Stimulated activated CD4-positive, alpha-beta T cell treated with anti-CD3 and anti-CD28 coated beads, Interleukin-4, amount 100 ng/mL, for 48 hours (primary cell): ENCODE measurements at regions not wholly inside any gene's neighbourhood (a gene's known extent, or its start where the extent isn't known, plus 50 kb on each side); places are given as distances from the start of the nearest gene placed in this dataset.
"Not testable (repeated sequence)": the region's sequence is repeated elsewhere in the genome, so short reads cannot be mapped to it uniquely, and the experiment has no call there.

ENCODE experiments used
- DNase-seq, 2 donors: peaks; one replicate each; pipeline ENCODE4 v3.0.0-alpha.2; 2020; ENCODE audit warnings: low read depth in 2 of 2

DNA sequence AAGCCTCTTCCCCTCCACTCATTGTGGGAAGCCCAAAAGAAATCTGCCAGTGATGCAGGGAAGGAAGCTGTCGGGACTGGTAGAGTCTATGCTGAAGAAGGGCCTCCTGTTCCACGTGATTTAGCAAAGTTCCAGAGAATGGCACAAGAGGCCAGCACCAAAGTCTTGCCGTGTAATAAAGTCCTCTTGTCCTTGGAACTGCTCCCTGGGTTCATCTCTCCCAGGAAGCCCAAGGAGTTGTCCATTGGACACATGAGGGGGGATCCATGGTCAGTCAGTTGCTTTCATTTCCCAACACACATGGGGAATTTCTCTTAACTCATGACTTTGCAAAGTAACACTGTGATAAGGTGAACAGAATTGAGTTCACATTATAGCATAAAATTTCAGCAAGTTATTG is 116.1 kb upstream of the RAB4A start:
- DNase-seq, result no peak

DNA sequence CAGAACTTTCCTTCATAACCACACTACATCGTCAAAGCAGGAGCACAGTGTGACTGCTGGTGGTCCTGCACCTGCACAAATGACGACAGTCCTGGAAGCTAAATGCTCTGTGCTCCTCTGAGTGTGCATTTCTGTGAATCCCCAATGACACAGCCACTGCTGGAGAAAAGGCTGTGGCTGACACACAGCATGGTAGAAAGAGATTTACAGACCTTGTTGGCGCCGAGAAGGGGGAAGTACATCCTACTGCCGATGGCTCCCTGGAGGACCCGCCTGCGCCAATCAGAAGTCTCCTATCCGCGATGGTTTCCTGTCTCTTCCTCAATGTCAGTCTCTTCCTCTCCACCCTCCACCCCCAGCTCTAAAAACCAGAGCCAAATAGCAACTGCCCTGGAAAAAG is 115.4 kb upstream of the RAB4A start:
- peak in 1 of 2 donors; percentile 10 for DNase-seq

GRCh38 chr1:229156872-229157271 is 114.0 kb upstream of the RAB4A start:
- DNase-seq, result no peak

GRCh38 chr1:229157480-229157879 is 113.4 kb upstream of the RAB4A start:
- no peak for DNase-seq

- no peak for DNase-seq
These were observed 112.5 kb upstream of the RAB4A start for GRCh38 chr1:229158341-229158921.

DNA sequence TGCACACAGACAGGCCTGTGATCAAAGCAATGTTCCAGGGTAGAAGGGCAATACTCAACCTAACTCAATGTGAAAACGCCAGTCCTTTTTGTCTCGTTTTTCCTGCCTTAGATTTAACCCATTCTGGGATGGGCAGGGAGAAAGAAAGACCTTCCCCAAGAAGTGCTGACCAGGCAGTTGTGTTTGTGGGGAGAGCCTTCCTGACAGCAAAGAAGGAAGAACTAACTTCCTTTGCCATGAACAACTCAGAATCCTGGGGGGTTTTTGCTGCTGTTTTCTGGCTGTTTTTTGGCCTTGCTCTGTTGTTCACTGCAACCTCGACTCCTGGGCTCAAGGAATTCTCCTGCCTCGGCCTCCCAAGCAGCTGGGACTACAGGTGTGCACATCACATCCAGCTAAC is 112.0 kb upstream of the RAB4A start:
- DNase-seq, result no peak

GRCh38 chr1:229159668-229160544 is 111.0 kb upstream of the RAB4A start:
- DNase-seq, result no peak

- no peak for DNase-seq
These were observed 109.2 kb upstream of the RAB4A start for GRCh38 chr1:229161740-229162139.

DNA sequence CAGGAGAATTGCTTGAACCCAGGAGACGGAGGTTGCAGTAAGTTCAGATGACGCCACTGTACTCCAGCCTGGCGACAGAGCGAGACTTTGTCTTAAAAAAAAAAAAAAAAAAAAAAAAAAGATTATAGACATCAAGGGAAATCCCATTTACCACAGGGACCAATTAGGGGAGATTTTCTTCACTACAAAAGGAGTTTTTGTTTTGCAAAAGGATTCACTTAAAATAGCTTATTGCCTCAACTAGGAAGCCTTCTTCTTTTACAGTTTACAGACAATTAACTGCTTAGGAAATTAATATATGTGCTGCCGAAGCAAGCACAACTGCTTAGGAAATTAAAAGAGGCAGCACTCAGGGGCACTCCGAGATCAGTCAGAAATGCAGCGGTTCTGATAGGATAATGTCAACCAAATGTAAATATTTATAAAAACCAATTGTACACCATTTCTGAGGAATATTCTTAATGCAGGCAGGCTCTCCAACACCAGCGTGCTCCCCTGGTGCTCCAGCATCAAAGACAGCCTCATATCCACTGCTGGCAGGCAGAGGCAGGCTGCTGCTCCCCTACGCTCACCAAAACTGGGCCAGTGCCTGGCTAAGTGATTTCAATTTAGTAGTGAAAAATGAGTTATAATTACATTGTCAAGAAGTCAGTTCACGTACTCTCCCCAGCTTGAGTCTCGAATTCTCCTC is 107.9 kb upstream of the RAB4A start:
- DNase-seq, result no peak

DNA sequence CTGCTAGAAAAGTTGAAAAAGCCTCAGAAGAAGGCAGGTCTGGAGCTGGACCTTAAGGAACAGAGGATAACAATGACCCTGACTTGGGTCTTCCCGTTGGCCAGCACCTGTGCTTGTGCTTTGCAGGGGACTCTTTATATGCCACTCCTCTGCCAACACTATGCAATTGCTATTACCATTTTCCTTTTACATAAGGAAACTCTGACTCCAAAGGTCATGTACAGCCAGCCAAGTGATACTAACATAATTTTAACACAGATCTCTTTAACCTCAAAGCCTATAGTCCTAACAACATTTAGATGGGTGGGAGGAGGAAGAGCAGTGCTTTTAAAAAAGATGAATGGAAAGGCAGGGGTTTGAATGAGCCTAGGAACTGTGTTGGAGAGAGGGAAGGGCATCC is 106.6 kb upstream of the RAB4A start:
- no peak for DNase-seq

DNA sequence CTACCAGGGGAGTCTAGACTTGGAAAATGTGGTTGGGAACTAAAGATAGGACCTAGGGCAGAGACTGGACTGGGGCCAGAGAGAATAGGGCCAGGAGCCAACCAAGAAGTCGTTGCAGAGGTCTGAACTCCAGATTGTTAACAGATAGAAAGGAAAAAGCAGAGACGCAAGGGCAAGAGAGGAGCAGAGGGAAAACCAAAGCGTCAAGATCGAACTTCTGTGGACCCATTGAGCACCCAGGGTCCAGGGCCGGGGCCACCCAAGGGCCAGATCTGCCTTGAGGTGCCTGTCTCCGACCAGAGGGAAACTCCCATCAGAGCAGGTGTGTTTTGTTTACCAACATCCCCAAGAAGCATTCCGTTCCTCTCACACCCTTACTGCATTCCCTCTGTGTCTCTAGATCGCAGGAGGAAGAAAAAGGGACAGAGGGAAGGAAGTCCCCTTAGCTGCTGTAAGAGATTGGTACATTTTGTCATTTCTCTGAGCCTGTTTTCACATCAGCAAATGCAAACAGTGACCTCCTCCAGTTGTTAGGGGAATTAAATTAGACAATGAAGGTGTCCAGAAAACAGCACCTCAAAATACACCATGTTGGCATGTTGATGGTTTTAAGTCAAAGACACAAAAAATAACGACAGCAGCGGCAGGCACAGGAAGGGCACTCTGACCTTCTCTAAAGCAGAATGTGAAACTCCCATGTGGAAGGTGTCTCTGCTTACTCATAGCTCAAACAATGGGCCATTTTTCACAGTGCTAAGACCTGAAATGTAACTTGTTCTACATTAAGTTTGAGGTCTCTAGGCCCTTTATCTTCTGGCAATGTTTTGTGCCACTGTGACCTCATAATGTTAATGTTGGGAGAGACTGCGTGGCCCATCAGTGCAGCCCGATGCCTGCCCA is 105.8 kb upstream of the RAB4A start:
- DNase-seq, result no peak

DNA sequence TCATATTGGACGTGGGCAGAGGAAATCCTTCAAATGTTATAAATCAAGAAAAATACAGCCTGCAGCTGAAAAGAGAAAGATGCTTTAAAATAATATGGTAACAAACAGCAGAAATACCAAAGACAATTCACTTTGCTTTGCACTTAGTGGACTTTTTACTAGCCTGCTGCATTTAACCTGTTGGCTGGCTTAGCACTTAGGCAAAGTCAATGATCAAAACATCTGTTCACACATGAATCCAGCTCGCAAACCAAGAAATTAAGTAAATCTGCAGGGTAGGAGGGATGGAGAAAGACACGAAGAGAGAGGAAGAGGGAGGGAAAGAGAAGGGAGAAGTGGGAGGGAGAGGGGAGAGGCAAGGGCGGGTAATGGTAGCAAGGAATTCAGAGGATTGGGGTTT is 103.6 kb upstream of the RAB4A start:
- no peak for DNase-seq

DNA sequence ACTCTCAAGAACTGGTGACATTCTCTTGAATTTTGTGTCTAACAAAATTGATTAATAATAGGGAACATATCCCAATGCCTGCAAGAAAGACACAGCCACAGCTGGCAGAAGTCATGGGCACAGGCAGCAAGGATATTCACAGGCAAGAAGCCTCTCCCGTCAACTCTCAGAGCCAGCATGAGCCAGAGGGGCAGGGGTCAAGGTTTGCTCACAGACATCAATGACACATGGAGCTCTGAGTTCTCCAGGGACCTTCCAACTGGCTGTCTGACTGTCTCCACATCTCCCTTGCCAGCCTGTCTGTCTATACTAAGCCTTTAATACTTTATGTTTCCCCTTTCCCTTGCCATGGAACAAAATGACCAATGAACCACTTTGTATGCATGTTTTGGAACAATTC is 101.5 kb upstream of the RAB4A start:
- no peak for DNase-seq

- no peak for DNase-seq
These were observed 100.6 kb upstream of the RAB4A start for GRCh38 chr1:229170274-229170673.

- DNase-seq, result no peak
These were observed 100.0 kb upstream of the RAB4A start for GRCh38 chr1:229170778-229171505.

GRCh38 chr1:229171934-229172333 is 99.0 kb upstream of the RAB4A start:
- DNase-seq, result no peak

- DNase-seq, result not testable (repeated sequence)
These were observed 97.1 kb upstream of the RAB4A start for GRCh38 chr1:229173491-229174476.

DNA sequence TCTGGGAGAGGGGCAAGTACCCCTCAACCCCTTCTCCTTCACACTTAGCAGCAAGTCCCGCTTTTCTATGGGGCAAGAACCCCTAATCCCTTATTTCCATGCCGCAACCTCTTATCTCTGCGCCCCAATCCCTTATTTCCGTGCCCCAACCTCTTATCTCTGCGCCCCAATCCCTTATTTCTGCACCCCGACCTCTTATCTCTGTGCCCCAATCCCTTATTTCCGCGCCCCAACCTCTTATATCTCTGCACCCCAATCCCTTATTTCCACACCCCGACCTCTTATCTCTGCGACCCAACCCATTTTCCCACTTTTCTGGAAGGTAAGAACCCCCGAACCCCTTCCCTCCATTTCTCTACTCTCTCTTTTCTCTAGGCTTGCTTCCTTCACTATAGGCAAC is 95.6 kb upstream of the RAB4A start:
- not testable (repeated sequence) for DNase-seq

- DNase-seq, result not testable (repeated sequence)
These were observed 94.5 kb upstream of the RAB4A start for GRCh38 chr1:229176457-229176856.

DNA sequence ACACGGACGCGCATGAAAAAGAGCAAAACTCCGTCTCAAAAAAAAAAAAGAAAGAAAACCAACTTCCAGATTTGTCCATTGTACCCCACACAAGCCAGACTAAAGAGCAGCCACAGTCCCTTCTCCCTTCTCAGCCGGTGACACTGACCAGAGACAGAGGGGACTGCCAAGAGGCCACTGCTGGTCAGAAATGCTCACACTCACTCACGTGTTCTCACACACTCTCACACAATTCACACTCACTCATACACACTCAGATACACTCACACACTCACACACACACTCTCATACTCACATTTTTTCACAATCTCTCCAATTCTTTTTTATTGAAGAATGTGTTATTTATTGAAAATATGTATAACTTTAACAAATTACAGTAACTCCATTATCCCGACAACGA is 90.8 kb upstream of the RAB4A start:
- DNase-seq, result no peak
